A549 (cell line): ENCODE measurements at regions not wholly inside any gene's neighbourhood (a gene's known extent, or its start where the extent isn't known, plus 50 kb on each side); places are given as distances from the start of the nearest gene placed in this dataset.

Experiments
- ATAC-seq, 2 experiments: fragments of 200-7000 bp in 1 of 2; fragments of >200 bp in 1 of 2; cut with Nextera tagmentation in 1 of 2; cut with Tn5 transposase in 1 of 2; 3 replicates each; pipeline versions ENCODE4 v1.8.0 to v1.9.1; 2018 to 2020; ENCODE audit warnings: mild to moderate bottlenecking in 1 of 2, moderate library complexity in 1 of 2
- CTCF ChIA-PET: fragments of 300-600 bp; sonication (Branson Sonifier 250); formaldehyde crosslinking; extraction: SDS; loops from one replicate; lab custom pipeline; 2021; ENCODE audit warnings: antibody characterized with exemption, inconsistent platforms; lab: Yijun Ruan, JAX
- POLR2A ChIA-PET: fragments of 350-600 bp; formaldehyde crosslinking; extraction: SDS; loops from one replicate; lab custom pipeline; 2021; ENCODE audit warnings: antibody characterized with exemption, inconsistent platforms; lab: Yijun Ruan, JAX
- DNase-seq, 2 experiments: peaks; one replicate each; pipeline versions ENCODE4 v3.0.0 to v3.0.0-alpha.2; 2011 to 2016; ENCODE audit warnings: low read depth in 1 of 2, low spot score in 1 of 2
- FAIRE-seq: peaks from 2 replicates; lab custom pipeline; 2011; peaks lifted over from hg19 to GRCh38; lab: Jason Lieb, UNC
- H3K27ac ChIP-seq, 2 experiments: fragments of >200 bp; sonication (Bioruptor Twin); formaldehyde crosslinking; 3 replicates each; pipeline ENCODE4 v1.5.1; 2016 to 2017
- H3K4me1 ChIP-seq: fragments of >200 bp; sonication (Bioruptor Twin); formaldehyde crosslinking; 3 replicates; pipeline ENCODE4 v1.6.1; 2016
- H3K4me2 ChIP-seq: fragments of >200 bp; sonication (Bioruptor Twin); formaldehyde crosslinking; 3 replicates; pipeline ENCODE4 v1.6.1; 2016
- H3K4me3 ChIP-seq: fragments of >200 bp; sonication (Bioruptor Twin); formaldehyde crosslinking; 3 replicates; pipeline ENCODE4 v1.5.1; 2016
- H3K9me3 ChIP-seq: fragments of >200 bp; sonication (Bioruptor Twin); formaldehyde crosslinking; 3 replicates; pipeline ENCODE4 v1.6.1; 2016
- CBX2 ChIP-seq: fragments of 200-600 bp; sonication (generic); IDR thresholded peaks from 2 replicates; pipeline ENCODE4 v1.6.1; 2016; ENCODE audit warnings: low read depth, mild to moderate bottlenecking, borderline replicate concordance
- CHD4 ChIP-seq: fragments of 200-600 bp; sonication (generic); IDR thresholded peaks from 2 replicates; pipeline ENCODE4 v1.6.1; 2016; ENCODE audit warnings: antibody characterized with exemption, mild to moderate bottlenecking, borderline replicate concordance
- EHF ChIP-seq: fragments of 250-450 bp; sonication (Bioruptor Pico); IDR thresholded peaks from 2 replicates; pipeline ENCODE4 v1.5.0; 2020; ENCODE audit warnings: mild to moderate bottlenecking
- ESRRA ChIP-seq: fragments of 150-350 bp; IDR thresholded peaks from 2 replicates; pipeline ENCODE4 v1.6.1; 2014; ENCODE audit warnings: mild to moderate bottlenecking, low read length, borderline replicate concordance
- FOSB ChIP-seq: fragments of 250-450 bp; sonication (Bioruptor Pico); IDR thresholded peaks from 2 replicates; pipeline ENCODE4 v1.5.0; 2020; ENCODE audit warnings: mild to moderate bottlenecking, moderate library complexity
- FOSL2 ChIP-seq, 2 experiments: fragments of 450-650 bp in 1 of 2; fragments of >200 bp in 1 of 2; sonication (Bioruptor Twin) in 1 of 2; formaldehyde crosslinking; IDR thresholded peaks; 2 replicates each; pipeline versions ENCODE4 v1.5.0 to v1.6.1; 2016 to 2020; ENCODE audit warnings: mild to moderate bottlenecking in 1 of 2, moderate library complexity in 1 of 2
- HEYL ChIP-seq: fragments of 250-450 bp; sonication (Bioruptor Pico); IDR thresholded peaks from 2 replicates; pipeline ENCODE4 v1.8.0; 2021; ENCODE audit warnings: mild to moderate bottlenecking, moderate library complexity
- HOXA7 ChIP-seq: fragments of 250-450 bp; sonication (Bioruptor Pico); IDR thresholded peaks from 2 replicates; pipeline ENCODE4 v1.5.0; 2020; ENCODE audit warnings: mild to moderate bottlenecking, moderate library complexity
- JUNB ChIP-seq: fragments of >200 bp; sonication (Bioruptor Twin); formaldehyde crosslinking; IDR thresholded peaks from 2 replicates; pipeline ENCODE4 v1.6.1; 2016
- MAX ChIP-seq: IDR thresholded peaks from 2 replicates; pipeline ENCODE4 v1.6.1; 2012
- MAZ ChIP-seq: fragments of 150-350 bp; IDR thresholded peaks from 2 replicates; pipeline ENCODE4 v1.6.1; 2014; ENCODE audit warnings: antibody characterized with exemption, low read depth, low read length, borderline replicate concordance
- NFE2L2 ChIP-seq: fragments of 150-350 bp; conservative IDR thresholded peaks from 2 replicates; pipeline ENCODE4 v1.6.1; 2014; ENCODE audit warnings: low read length
- PHF8 ChIP-seq: fragments of 200-600 bp; sonication (generic); IDR thresholded peaks from 2 replicates; pipeline ENCODE4 v1.6.1; 2016; ENCODE audit warnings: low read depth, mild to moderate bottlenecking, antibody characterized with exemption, moderate library complexity, borderline replicate concordance
- POLR2A ChIP-seq: IDR thresholded peaks from 2 replicates; pipeline ENCODE4 v1.6.1; 2012; ENCODE audit warnings: mild to moderate bottlenecking, low read length
- RARB ChIP-seq: fragments of 250-450 bp; sonication (Bioruptor Pico); IDR thresholded peaks from 2 replicates; pipeline ENCODE4 v1.8.0; 2021; ENCODE audit warnings: mild to moderate bottlenecking, moderate library complexity
- REST ChIP-seq: fragments of 200-600 bp; sonication (generic); IDR thresholded peaks from 2 replicates; pipeline ENCODE4 v1.6.1; 2016; ENCODE audit warnings: antibody characterized with exemption, mild to moderate bottlenecking, moderate library complexity
- RFX5 ChIP-seq: fragments of 450-650 bp; IDR thresholded peaks from 2 replicates; pipeline ENCODE4 v1.7.1; 2014; ENCODE audit warnings: antibody characterized with exemption, mild to moderate bottlenecking, moderate library complexity
- RNF2 ChIP-seq: fragments of 200-600 bp; sonication (generic); IDR thresholded peaks from 2 replicates; pipeline ENCODE4 v1.6.1; 2016; ENCODE audit warnings: low read depth, mild to moderate bottlenecking, antibody characterized with exemption, moderate library complexity, borderline replicate concordance
- SMC3 ChIP-seq: fragments of >200 bp; sonication (Bioruptor Twin); formaldehyde crosslinking; IDR thresholded peaks from 3 replicates; pipeline ENCODE4 v1.6.1; 2018; ENCODE audit warnings: inconsistent platforms
- SREBF2 ChIP-seq: fragments of 450-650 bp; IDR thresholded peaks from 2 replicates; pipeline ENCODE4 v1.6.1; 2014; ENCODE audit warnings: mild to moderate bottlenecking, moderate library complexity
- ZFP36 ChIP-seq: fragments of 450-650 bp; IDR thresholded peaks from 2 replicates; pipeline ENCODE4 v1.6.1; 2014; ENCODE audit warnings: borderline replicate concordance; ENCODE audit not compliant: partially characterized antibody
- ZSCAN20 ChIP-seq: fragments of 250-450 bp; sonication (Bioruptor Pico); IDR thresholded peaks from 2 replicates; pipeline ENCODE4 v1.8.0; 2022; ENCODE audit warnings: mild to moderate bottlenecking, moderate library complexity
- WGBS: methylation state at CpG from one replicate; pipeline ENCODE4 v1.1.6; 2017; ENCODE audit errors: missing lambda C conversion rate; 5-methylcytosine and 5-hydroxymethylcytosine counted together
- TF ChIP-seq, protein P1 (sequence below): fragments of 250-450 bp; sonication (Bioruptor Pico); IDR thresholded peaks from 2 replicates; pipeline ENCODE4 v1.5.0; 2020; ENCODE audit warnings: low read depth, mild to moderate bottlenecking, moderate library complexity
- TF ChIP-seq, protein P2 (sequence below): fragments of 150-350 bp; IDR thresholded peaks from 2 replicates; pipeline ENCODE4 v1.6.1; 2014; ENCODE audit warnings: low read depth, mild to moderate bottlenecking, low read length

DNA sequence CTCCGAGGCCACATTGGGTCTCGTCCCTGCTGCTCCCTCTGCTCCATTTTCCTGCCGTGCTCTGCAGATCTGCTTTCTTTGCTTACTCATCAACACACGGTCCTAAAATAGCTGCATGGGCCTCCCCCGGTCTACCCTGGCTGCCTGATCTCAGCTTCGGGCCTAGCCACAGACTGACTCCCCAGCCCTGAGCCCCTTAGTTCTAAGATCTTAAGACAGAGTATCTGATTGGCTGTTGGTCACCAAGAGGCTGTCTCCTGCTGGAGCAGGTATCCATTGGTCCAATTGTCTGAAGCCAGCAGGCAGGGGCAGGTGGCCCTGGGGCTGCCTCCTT, 53.7 kb upstream of the NECTIN1 start:
- ChIA-PET POLR2A (no interaction called here), CTCF (interaction anchor here (0.6 to 1.3 kb wide), 2 partner anchors 10 to 45 kb away, joined by 3 to 4 read pairs; no protein-coding TSS in a partner anchor)
- Histone ChIP-seq H3K4me2 (no peak overlapping the region), H3K4me3 (no peak overlapping the region), H3K4me1 (no peaks in the 10 kb centered on the region), H3K9me3 (no peaks in the 10 kb centered on the region), H3K27ac (no peak overlapping the region)
- WGBS, result 47% methylated on average over 6 of the region's 6 CpGs
- DNase-seq (no peak), ATAC-seq (no peak), FAIRE-seq (no peak)
- TF ChIP-seq ZFP36 (no peak), REST (no peak), POLR2A (no peak), RNF2 (no peak), MAX (no peak), RFX5 (no peak), ESRRA (no peak), FOSB (no peak), JUNB (no peak), CHD4 (no peak), RARB (CRISPR knock-in tag) (no peak), FOSL2 (IDR thresholded peaks at IDR 0.05) (no peak), FOSL2 (CRISPR knock-in tag; IDR thresholded peaks at IDR 0.05) (no peak), SMC3 (no peak), EHF (CRISPR knock-in tag) (no peak), NFE2L2 (no peak), MAZ (no peak), CBX2 (no peak), ZSCAN20 (CRISPR knock-in tag) (no peak)
- TF ChIP-seq, protein P1, sequence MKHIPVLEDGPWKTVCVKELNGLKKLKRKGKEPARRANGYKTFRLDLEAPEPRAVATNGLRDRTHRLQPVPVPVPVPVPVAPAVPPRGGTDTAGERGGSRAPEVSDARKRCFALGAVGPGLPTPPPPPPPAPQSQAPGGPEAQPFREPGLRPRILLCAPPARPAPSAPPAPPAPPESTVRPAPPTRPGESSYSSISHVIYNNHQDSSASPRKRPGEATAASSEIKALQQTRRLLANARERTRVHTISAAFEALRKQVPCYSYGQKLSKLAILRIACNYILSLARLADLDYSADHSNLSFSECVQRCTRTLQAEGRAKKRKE (CRISPR knock-in tag), result no peak
- TF ChIP-seq, protein P2, sequence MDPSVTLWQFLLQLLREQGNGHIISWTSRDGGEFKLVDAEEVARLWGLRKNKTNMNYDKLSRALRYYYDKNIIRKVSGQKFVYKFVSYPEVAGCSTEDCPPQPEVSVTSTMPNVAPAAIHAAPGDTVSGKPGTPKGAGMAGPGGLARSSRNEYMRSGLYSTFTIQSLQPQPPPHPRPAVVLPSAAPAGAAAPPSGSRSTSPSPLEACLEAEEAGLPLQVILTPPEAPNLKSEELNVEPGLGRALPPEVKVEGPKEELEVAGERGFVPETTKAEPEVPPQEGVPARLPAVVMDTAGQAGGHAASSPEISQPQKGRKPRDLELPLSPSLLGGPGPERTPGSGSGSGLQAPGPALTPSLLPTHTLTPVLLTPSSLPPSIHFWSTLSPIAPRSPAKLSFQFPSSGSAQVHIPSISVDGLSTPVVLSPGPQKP, result no peak

- TF ChIP-seq HEYL, result no peak
- TF ChIP-seq HOXA7 (CRISPR knock-in tag), result no peak
- TF ChIP-seq SMC3, result no peak
- no peak for TF ChIP-seq PHF8
- TF ChIP-seq SREBF2, result no peak
- Histone ChIP-seq H3K4me1 (no peaks in the 10 kb centered on the region), H3K4me2 (no peak overlapping the region), H3K9me3 (no peaks in the 10 kb centered on the region), H3K27ac (no peak overlapping the region), H3K4me3 (no peak overlapping the region)
- ATAC-seq, result no peak
- ChIA-PET CTCF (interaction anchor here (0.6 to 1.3 kb wide), 3 partner anchors 8 to 45 kb away, joined by 3 to 4 read pairs (median 3); no protein-coding TSS in a partner anchor), POLR2A (no interaction called here)
- no peak for DNase-seq
- FAIRE-seq, result no peak
- WGBS, result 52% methylated on average over 19 of the region's 19 CpGs
Measured at GRCh38 chr11:119782006-119782738, 53.2 kb upstream of the NECTIN1 start.
